ENCODE measurements at regions not wholly inside any gene's neighbourhood (a gene's known extent, or its start where the extent isn't known, plus 50 kb on each side); places are given as distances from the start of the nearest gene placed in this dataset.

DNA sequence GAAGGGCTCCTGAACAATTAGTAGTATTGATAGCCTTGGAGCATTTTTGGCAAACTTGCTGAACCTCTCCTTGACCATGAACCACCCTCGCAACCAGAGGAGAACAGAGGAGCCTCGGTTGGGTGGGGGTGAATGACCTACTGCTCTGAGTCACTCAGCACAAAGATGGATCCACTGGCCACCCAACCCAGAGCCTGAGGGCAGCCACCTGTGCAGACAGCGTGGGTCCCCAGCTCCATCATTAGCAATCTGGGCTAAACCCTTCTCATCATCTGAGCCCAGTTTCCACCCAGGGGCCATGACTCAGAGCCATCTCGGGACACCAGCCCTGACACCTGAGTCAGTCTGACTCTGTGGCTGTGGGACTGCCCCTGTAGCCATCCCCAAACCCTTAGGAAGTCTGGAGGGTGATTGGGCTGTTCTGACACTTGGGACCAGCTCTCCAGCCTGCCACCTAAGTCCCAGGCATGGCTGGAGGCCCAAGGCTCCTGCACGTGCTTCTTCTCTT is 171.8 kb upstream of the GPR26 start:
- H3K4me2 ChIP-seq (ENCODE audit: low read depth, low read length) = no peak overlapping the region
- H3K4me3 ChIP-seq (replicated peaks in 1 of 3; ENCODE audit: insufficient read depth in 1 of 3, low read depth in 2 of 3, low read length in 3 of 3) = no peak overlapping the region
- ChIA-PET CTCF (ENCODE audit: low intra/inter-chr PET ratio, low total read pairs) (no interaction called here), POLR2A (no interaction called here)
- no peaks in the 10 kb centered on the region for H3K36me3 ChIP-seq (replicated peaks in 1 of 2; ENCODE audit: control insufficient read depth in 1 of 2, insufficient read depth in 2 of 2, low read length in 2 of 2)
- no peak overlapping the region for H3K27ac ChIP-seq (ENCODE audit: extremely low read length, insufficient read depth, low read length)
- in situ Hi-C loops (cut with HindIII; ENCODE audit: extremely low pct_ligation_motif_present, low pct_unique_long_range_greater_than_20kb) (no loop called here), intact Hi-C loops (cut with micrococcal nuclease; ENCODE audit: unreplicated experiment) (no loop called here)
- no peaks in the 10 kb centered on the region for H3K79me2 ChIP-seq (ENCODE audit: insufficient read depth, low read length)
- DNase-seq (ENCODE audit: low spot score) (no peak), ATAC-seq (no peak), FAIRE-seq (no peak)
- BruUV-seq (replicated peaks) = no TSS peak
- H4K20me1 ChIP-seq (ENCODE audit: insufficient read depth, low read length) = no peaks in the 10 kb centered on the region
- no peak for TF ChIP-seq ZNF629 (CRISPR knock-in tag; conservative IDR thresholded peaks at IDR 0.05)
- no peak for TF ChIP-seq SUZ12 (IDR thresholded peaks at IDR 0.05; ENCODE audit: low read depth, low read length)
- TF ChIP-seq NFRKB (IDR thresholded peaks at IDR 0.05) = no peak
- TF ChIP-seq SP1 (IDR thresholded peaks at IDR 0.05) = no peak
- no peak for TF ChIP-seq SP1 (CRISPR knock-in tag; IDR thresholded peaks at IDR 0.05)
- TF ChIP-seq, protein P1, sequence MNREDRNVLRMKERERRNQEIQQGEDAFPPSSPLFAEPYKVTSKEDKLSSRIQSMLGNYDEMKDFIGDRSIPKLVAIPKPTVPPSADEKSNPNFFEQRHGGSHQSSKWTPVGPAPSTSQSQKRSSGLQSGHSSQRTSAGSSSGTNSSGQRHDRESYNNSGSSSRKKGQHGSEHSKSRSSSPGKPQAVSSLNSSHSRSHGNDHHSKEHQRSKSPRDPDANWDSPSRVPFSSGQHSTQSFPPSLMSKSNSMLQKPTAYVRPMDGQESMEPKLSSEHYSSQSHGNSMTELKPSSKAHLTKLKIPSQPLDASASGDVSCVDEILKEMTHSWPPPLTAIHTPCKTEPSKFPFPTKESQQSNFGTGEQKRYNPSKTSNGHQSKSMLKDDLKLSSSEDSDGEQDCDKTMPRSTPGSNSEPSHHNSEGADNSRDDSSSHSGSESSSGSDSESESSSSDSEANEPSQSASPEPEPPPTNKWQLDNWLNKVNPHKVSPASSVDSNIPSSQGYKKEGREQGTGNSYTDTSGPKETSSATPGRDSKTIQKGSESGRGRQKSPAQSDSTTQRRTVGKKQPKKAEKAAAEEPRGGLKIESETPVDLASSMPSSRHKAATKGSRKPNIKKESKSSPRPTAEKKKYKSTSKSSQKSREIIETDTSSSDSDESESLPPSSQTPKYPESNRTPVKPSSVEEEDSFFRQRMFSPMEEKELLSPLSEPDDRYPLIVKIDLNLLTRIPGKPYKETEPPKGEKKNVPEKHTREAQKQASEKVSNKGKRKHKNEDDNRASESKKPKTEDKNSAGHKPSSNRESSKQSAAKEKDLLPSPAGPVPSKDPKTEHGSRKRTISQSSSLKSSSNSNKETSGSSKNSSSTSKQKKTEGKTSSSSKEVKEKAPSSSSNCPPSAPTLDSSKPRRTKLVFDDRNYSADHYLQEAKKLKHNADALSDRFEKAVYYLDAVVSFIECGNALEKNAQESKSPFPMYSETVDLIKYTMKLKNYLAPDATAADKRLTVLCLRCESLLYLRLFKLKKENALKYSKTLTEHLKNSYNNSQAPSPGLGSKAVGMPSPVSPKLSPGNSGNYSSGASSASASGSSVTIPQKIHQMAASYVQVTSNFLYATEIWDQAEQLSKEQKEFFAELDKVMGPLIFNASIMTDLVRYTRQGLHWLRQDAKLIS (CRISPR knock-in tag; IDR thresholded peaks at IDR 0.05) = no peak
- no peak for TF ChIP-seq GLI4 (CRISPR knock-in tag; IDR thresholded peaks at IDR 0.05; ENCODE audit: borderline replicate concordance)
- no peak for TF ChIP-seq ZNF260 (CRISPR knock-in tag; IDR thresholded peaks at IDR 0.05; ENCODE audit: borderline replicate concordance, low read depth)
- TF ChIP-seq, protein P2, sequence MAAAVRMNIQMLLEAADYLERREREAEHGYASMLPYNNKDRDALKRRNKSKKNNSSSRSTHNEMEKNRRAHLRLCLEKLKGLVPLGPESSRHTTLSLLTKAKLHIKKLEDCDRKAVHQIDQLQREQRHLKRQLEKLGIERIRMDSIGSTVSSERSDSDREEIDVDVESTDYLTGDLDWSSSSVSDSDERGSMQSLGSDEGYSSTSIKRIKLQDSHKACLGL (CRISPR knock-in tag; IDR thresholded peaks at IDR 0.05) = no peak
- TF ChIP-seq, protein P3, sequence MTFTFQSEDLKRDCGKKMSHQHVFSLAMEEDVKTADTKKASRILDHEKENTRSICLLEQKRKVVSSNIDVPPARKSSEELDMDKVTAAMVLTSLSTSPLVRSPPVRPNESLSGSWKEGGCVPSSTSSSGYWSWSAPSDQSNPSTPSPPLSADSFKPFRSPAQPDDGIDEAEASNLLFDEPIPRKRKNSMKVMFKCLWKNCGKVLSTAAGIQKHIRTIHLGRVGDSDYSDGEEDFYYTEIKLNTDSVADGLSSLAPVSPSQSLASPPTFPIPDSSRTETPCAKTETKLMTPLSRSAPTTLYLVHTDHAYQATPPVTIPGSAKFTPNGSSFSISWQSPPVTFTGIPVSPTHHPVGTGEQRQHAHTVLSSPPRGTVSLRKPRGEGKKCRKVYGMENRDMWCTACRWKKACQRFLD (CRISPR knock-in tag; IDR thresholded peaks at IDR 0.05; ENCODE audit: borderline replicate concordance) = no peak
- TF ChIP-seq KAT8 (CRISPR knock-in tag; IDR thresholded peaks at IDR 0.05) = no peak
- H3K9ac ChIP-seq (ENCODE audit: insufficient read depth, low read depth, low read length) = no peak overlapping the region
- H3K27me3 ChIP-seq (ENCODE audit: control insufficient read depth in 1 of 2, insufficient read depth in 2 of 2, low read length in 2 of 2) = peaks cover 7 to 33% of the 10 kb centered on the region in 2 experiments; a peak in 4 of 5 replicates
- H3K4me1 ChIP-seq (ENCODE audit: insufficient read depth, low read length) = no peaks in the 10 kb centered on the region
- no peaks in the 10 kb centered on the region for H3K9me3 ChIP-seq (ENCODE audit: low read length)
- 12% methylated on average over 3 of the region's 5 CpGs for WGBS (ENCODE audit: low lambda C conversion rate)
- H2AFZ ChIP-seq (ENCODE audit: low read length) = no peak overlapping the region

Data from HepG2 (cell line).